T-helper 2 cell (primary cell): ENCODE measurements at regions not wholly inside any gene's neighbourhood (a gene's known extent, or its start where the extent isn't known, plus 50 kb on each side); places are given as distances from the start of the nearest gene placed in this dataset.

Experiments
- DNase-seq, 5 experiments: peaks; one replicate each; pipeline versions ENCODE4 v3.0.0 to v3.0.0-alpha.2; 2012 to 2022

GRCh38 chr13:22198001-22198400 is 527.1 kb downstream of the FGF9 start:
- no peak for DNase-seq

- DNase-seq: no peak
Observed at GRCh38 chr13:22198641-22199217, 527.9 kb downstream of the FGF9 start.

- no peak for DNase-seq
Observed at GRCh38 chr13:22200440-22200839, 529.6 kb downstream of the FGF9 start.

- no peak for DNase-seq
Observed at GRCh38 chr13:22201375-22201925, 530.6 kb downstream of the FGF9 start.

GRCh38 chr13:22210134-22210930 is 539.5 kb downstream of the FGF9 start:
- no peak for DNase-seq

- no peak for DNase-seq
Observed at GRCh38 chr13:22211876-22212275, 541.0 kb downstream of the FGF9 start.

- no peak for DNase-seq
Observed at GRCh38 chr13:22212576-22212975, 541.7 kb downstream of the FGF9 start.

- no peak for DNase-seq
Observed at GRCh38 chr13:22214184-22214583, 543.3 kb downstream of the FGF9 start.

- no peak for DNase-seq
Observed at GRCh38 chr13:22218797-22219196, 547.9 kb downstream of the FGF9 start.

GRCh38 chr13:22219709-22220108 is 548.8 kb downstream of the FGF9 start:
- DNase-seq: no peak

- DNase-seq: no peak
Observed at GRCh38 chr13:22220151-22221135, 549.6 kb downstream of the FGF9 start.

GRCh38 chr13:22223411-22223810 is 552.5 kb downstream of the FGF9 start:
- no peak for DNase-seq

- DNase-seq: no peak
Observed at GRCh38 chr13:22226086-22226485, 555.2 kb downstream of the FGF9 start.

- DNase-seq: no peak
Observed at GRCh38 chr13:22227895-22228294, 557.0 kb downstream of the FGF9 start.

- no peak for DNase-seq
Observed at GRCh38 chr13:22229916-22230315, 559.0 kb downstream of the FGF9 start.

- no peak for DNase-seq
Observed at GRCh38 chr13:22232186-22232585, 561.3 kb downstream of the FGF9 start.

- peak in 1 of 5 experiments; percentile 1 for DNase-seq
Observed at GRCh38 chr13:22235285-22235949, 564.5 kb downstream of the FGF9 start.

- DNase-seq: no peak
Observed at GRCh38 chr13:22235950-22236290, 565.0 kb downstream of the FGF9 start.

GRCh38 chr13:22238269-22238668 is 567.4 kb downstream of the FGF9 start:
- DNase-seq: peak in 1 of 5 experiments; percentile 4

- no peak for DNase-seq
Observed at GRCh38 chr13:22240716-22241115, 569.8 kb downstream of the FGF9 start.

- DNase-seq: no peak
Observed at GRCh38 chr13:22243469-22244163, 572.7 kb downstream of the FGF9 start.
